ENCODE measurements at regions not wholly inside any gene's neighbourhood (a gene's known extent, or its start where the extent isn't known, plus 50 kb on each side); places are given as distances from the start of the nearest gene placed in this dataset.

GRCh38 chr10:4107285-4107851 is 322.4 kb upstream of the KLF6 start:
- no peak overlapping the region for H3K27ac ChIP-seq
- no peaks in the 10 kb centered on the region for H3K9me3 ChIP-seq
- ATAC-seq (no peak), DNase-seq (no peak), FAIRE-seq (no peak)
- intact Hi-C loops (cut with DNase I): no loop called here
- WGBS, 2 donors: 65 to 78% methylated on average over 6 of the region's 6 CpGs
- H3K4me1 ChIP-seq: no peaks in the 10 kb centered on the region
- H3K36me3 ChIP-seq: no peaks in the 10 kb centered on the region
- H3K27me3 ChIP-seq: no peaks in the 10 kb centered on the region
- TF ChIP-seq, protein P1, sequence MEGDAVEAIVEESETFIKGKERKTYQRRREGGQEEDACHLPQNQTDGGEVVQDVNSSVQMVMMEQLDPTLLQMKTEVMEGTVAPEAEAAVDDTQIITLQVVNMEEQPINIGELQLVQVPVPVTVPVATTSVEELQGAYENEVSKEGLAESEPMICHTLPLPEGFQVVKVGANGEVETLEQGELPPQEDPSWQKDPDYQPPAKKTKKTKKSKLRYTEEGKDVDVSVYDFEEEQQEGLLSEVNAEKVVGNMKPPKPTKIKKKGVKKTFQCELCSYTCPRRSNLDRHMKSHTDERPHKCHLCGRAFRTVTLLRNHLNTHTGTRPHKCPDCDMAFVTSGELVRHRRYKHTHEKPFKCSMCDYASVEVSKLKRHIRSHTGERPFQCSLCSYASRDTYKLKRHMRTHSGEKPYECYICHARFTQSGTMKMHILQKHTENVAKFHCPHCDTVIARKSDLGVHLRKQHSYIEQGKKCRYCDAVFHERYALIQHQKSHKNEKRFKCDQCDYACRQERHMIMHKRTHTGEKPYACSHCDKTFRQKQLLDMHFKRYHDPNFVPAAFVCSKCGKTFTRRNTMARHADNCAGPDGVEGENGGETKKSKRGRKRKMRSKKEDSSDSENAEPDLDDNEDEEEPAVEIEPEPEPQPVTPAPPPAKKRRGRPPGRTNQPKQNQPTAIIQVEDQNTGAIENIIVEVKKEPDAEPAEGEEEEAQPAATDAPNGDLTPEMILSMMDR (IDR thresholded peaks at IDR 0.05): no peak
- H3K4me3 ChIP-seq: no peak overlapping the region

- no peaks in the 10 kb centered on the region for H3K27me3 ChIP-seq
- no peak for DNase-seq
- intact Hi-C loops (cut with DNase I): no loop called here
- no peak overlapping the region for H3K4me3 ChIP-seq
- no peaks in the 10 kb centered on the region for H3K36me3 ChIP-seq
- no peak overlapping the region for H3K27ac ChIP-seq
- TF ChIP-seq, protein P1 (IDR thresholded peaks at IDR 0.05): no peak
- H3K9me3 ChIP-seq: no peaks in the 10 kb centered on the region
- whole genome bisulfite sequencing, 2 donors: 53 to 75% methylated on average over 7 of the region's 7 CpGs
- no peak for FAIRE-seq
- ATAC-seq: no peak
- H3K4me1 ChIP-seq: no peaks in the 10 kb centered on the region
Observed at GRCh38 chr10:4103603-4104002, 318.6 kb upstream of the KLF6 start.

DNA sequence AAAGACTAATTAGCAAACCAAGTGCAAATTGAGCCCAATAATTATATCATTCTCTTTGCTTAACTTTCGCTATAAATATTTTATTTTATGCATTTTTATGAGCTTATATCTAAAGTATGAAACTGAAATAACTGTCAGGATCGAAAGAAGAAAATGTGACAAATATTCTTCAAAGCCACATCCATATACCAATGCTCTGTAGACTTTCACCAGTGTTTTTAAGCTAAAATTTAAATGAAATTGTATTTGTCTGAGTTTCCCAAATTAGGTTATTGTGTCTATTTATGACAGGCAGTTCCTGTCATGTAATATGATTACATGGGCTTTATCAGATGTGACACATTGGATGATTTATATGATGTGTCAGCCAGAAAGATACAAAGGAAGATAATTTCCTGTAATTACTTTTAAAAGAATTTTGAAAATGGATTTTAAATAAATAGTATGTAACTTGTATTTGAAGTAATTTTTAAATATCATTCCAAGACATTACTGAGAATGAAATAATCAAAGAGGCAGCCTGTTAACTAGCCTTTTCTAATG is 317.9 kb upstream of the KLF6 start:
- Histone ChIP-seq H3K27me3 (no peaks in the 10 kb centered on the region), H3K4me3 (no peak overlapping the region), H3K36me3 (no peaks in the 10 kb centered on the region), H3K4me1 (no peaks in the 10 kb centered on the region), H3K27ac (no peak overlapping the region), H3K9me3 (no peaks in the 10 kb centered on the region)
- DNase-seq (no peak), FAIRE-seq (peak; percentile 29), ATAC-seq (no peak)
- intact Hi-C loops (cut with DNase I): no loop called here
- 66 to 72% methylated on average over 2 of the region's 2 CpGs for WGBS, 2 donors
- TF ChIP-seq, protein P1 (IDR thresholded peaks at IDR 0.05): no peak

DNA sequence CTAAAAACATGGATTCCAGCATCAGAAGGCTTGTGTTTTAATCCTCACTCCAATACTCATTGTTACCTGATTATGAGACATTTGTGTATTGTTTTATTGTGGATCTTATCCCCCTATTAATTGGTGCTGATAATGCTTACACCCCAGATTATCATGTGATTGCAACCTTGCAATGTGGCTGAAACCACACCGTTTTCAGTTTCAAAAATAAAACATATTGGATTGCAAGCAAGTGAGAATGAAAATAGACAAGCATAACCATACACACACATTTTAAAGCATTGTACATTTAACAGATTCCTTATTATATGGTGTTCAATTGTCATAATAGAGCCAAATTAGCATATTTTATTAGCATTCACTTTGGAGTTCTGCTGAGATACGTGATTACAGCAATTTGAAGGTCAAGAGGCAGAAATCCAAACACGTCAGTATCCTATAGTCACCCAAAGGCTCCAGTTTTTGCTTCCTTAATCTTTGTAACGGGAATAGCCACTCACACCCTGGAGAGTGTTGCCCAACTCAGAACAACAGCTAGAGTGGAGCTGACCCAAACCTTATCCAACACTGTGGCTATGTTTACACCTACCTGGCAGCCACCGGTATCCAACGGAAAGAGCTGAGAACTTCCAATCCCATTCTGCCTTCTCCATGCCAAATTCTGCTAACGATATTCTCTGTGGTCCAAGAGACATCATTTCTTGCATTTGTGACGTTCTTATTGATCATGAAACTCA is 317.1 kb upstream of the KLF6 start:
- ATAC-seq: no peak
- H3K27me3 ChIP-seq: no peaks in the 10 kb centered on the region
- no peaks in the 10 kb centered on the region for H3K4me1 ChIP-seq
- no peaks in the 10 kb centered on the region for H3K9me3 ChIP-seq
- no peak for FAIRE-seq
- no peaks in the 10 kb centered on the region for H3K36me3 ChIP-seq
- no peak overlapping the region for H3K27ac ChIP-seq
- TF ChIP-seq, protein P1 (IDR thresholded peaks at IDR 0.05): no peak
- H3K4me3 ChIP-seq: no peak overlapping the region
- no peak for DNase-seq
- intact Hi-C loops (cut with DNase I): no loop called here
- 56 to 76% methylated on average over 8 of the region's 8 CpGs for WGBS, 2 donors

- 55 to 71% methylated on average over 4 of the region's 4 CpGs for WGBS, 2 donors
- ATAC-seq: no peak
- intact Hi-C loops (cut with DNase I): no loop called here
- TF ChIP-seq, protein P1 (IDR thresholded peaks at IDR 0.05): no peak
- DNase-seq: no peak
- H3K4me3 ChIP-seq: no peak overlapping the region
- FAIRE-seq: no peak
- H3K4me1 ChIP-seq: no peaks in the 10 kb centered on the region
- H3K27me3 ChIP-seq: no peaks in the 10 kb centered on the region
- no peaks in the 10 kb centered on the region for H3K9me3 ChIP-seq
- no peaks in the 10 kb centered on the region for H3K36me3 ChIP-seq
- no peak overlapping the region for H3K27ac ChIP-seq
Observed at GRCh38 chr10:4100380-4100779, 315.4 kb upstream of the KLF6 start.

Measured in pancreas (tissue), 10 donors.